DND-41 (cell line): ENCODE measurements at regions not wholly inside any gene's neighbourhood (a gene's known extent, or its start where the extent isn't known, plus 50 kb on each side); places are given as distances from the start of the nearest gene placed in this dataset.

Experiments used
- ATAC-seq: fragments of 200-7000 bp; cut with Tn5 transposase; 3 replicates; pipeline ENCODE4 v1.9.1; 2021; ENCODE audit warnings: low read depth; ENCODE audit not compliant: insufficient read depth
- DNase-seq: peaks from one replicate; pipeline ENCODE4 v3.0.0-alpha.2; 2020
- H2AFZ ChIP-seq: 2 replicates; pipeline ENCODE4 v1.6.0; 2012; ENCODE audit warnings: low read depth, low read length
- H3K27ac ChIP-seq: 2 replicates; pipeline ENCODE4 v1.5.1; 2012; ENCODE audit warnings: low read length, inconsistent platforms
- H3K27me3 ChIP-seq: fragments of 200-600 bp; sonication (generic); 2 replicates; pipeline ENCODE4 v1.6.0; 2012; ENCODE audit warnings: low read length, mild to moderate bottlenecking, inconsistent platforms; ENCODE audit not compliant: insufficient read depth, poor library complexity
- H3K36me3 ChIP-seq: 2 replicates; pipeline ENCODE4 v1.5.1; 2012; ENCODE audit warnings: low read length, inconsistent platforms; ENCODE audit not compliant: insufficient read depth
- H3K4me1 ChIP-seq: 2 replicates; pipeline ENCODE4 v1.5.1; 2012; ENCODE audit warnings: mild to moderate bottlenecking, low read length; ENCODE audit not compliant: insufficient read depth
- H3K4me2 ChIP-seq: 2 replicates; pipeline ENCODE4 v1.6.0; 2012; ENCODE audit warnings: mild to moderate bottlenecking, moderate library complexity, low read length, inconsistent platforms; ENCODE audit not compliant: insufficient read depth
- H3K4me3 ChIP-seq, 2 experiments: fragments of 200-600 bp in 1 of 2; shearing (Covaris generic) in 1 of 2; 2 replicates each; pipeline ENCODE4 v1.5.1; 2012 to 2016; ENCODE audit warnings: inconsistent platforms in 2 of 2, low read length in 2 of 2, mild to moderate bottlenecking in 2 of 2, low read depth in 1 of 2, moderate library complexity in 1 of 2
- H3K79me2 ChIP-seq: 2 replicates; pipeline ENCODE4 v1.6.0; 2012; ENCODE audit warnings: low read length, inconsistent platforms; ENCODE audit not compliant: insufficient read depth
- H3K9ac ChIP-seq: 2 replicates; pipeline ENCODE4 v1.6.0; 2012; ENCODE audit warnings: low read depth, mild to moderate bottlenecking, inconsistent platforms, low read length, moderate library complexity
- H3K9me3 ChIP-seq: 2 replicates; pipeline ENCODE4 v1.5.1; 2012; ENCODE audit warnings: low read length, moderate library complexity, mild to moderate bottlenecking, inconsistent platforms; ENCODE audit not compliant: insufficient read depth, severe bottlenecking
- H4K20me1 ChIP-seq: 2 replicates; pipeline ENCODE4 v1.6.0; 2012; ENCODE audit warnings: low read length; ENCODE audit not compliant: insufficient read depth
- EZH2 ChIP-seq: IDR thresholded peaks from 3 replicates; pipeline ENCODE4 v1.6.1; 2012; ENCODE audit warnings: borderline replicate concordance, low read depth, mild to moderate bottlenecking, moderate library complexity, low read length, inconsistent platforms; ENCODE audit not compliant: severe bottlenecking
- TF ChIP-seq, protein P1 (sequence below): IDR thresholded peaks from 2 replicates; pipeline ENCODE4 v1.5.1; 2012; ENCODE audit warnings: borderline replicate concordance, low read length, moderate library complexity, mild to moderate bottlenecking; ENCODE audit not compliant: poor library complexity, severe bottlenecking; ENCODE audit errors: extremely low read depth

- Histone ChIP-seq H3K27ac (no peak overlapping the region), H3K27me3 (no peaks in the 10 kb centered on the region), H4K20me1 (no peaks in the 10 kb centered on the region), H3K4me2 (no peak overlapping the region), H3K9ac (no peak overlapping the region), H2AFZ (no peak overlapping the region), H3K4me3 (no peak overlapping the region), H3K9me3 (no peaks in the 10 kb centered on the region), H3K36me3 (no peaks in the 10 kb centered on the region), H3K79me2 (no peaks in the 10 kb centered on the region), H3K4me1 (no peaks in the 10 kb centered on the region)
- ATAC-seq = no peak
- no peak for DNase-seq
- TF ChIP-seq, protein P1, sequence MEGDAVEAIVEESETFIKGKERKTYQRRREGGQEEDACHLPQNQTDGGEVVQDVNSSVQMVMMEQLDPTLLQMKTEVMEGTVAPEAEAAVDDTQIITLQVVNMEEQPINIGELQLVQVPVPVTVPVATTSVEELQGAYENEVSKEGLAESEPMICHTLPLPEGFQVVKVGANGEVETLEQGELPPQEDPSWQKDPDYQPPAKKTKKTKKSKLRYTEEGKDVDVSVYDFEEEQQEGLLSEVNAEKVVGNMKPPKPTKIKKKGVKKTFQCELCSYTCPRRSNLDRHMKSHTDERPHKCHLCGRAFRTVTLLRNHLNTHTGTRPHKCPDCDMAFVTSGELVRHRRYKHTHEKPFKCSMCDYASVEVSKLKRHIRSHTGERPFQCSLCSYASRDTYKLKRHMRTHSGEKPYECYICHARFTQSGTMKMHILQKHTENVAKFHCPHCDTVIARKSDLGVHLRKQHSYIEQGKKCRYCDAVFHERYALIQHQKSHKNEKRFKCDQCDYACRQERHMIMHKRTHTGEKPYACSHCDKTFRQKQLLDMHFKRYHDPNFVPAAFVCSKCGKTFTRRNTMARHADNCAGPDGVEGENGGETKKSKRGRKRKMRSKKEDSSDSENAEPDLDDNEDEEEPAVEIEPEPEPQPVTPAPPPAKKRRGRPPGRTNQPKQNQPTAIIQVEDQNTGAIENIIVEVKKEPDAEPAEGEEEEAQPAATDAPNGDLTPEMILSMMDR = no peak
- TF ChIP-seq EZH2 = no peak
Observed at GRCh38 chr11:30116512-30116911, 99.7 kb upstream of the KCNA4 start.

- DNase-seq = no peak
Observed at GRCh38 chr11:30120045-30120589, 103.3 kb upstream of the KCNA4 start.

DNA sequence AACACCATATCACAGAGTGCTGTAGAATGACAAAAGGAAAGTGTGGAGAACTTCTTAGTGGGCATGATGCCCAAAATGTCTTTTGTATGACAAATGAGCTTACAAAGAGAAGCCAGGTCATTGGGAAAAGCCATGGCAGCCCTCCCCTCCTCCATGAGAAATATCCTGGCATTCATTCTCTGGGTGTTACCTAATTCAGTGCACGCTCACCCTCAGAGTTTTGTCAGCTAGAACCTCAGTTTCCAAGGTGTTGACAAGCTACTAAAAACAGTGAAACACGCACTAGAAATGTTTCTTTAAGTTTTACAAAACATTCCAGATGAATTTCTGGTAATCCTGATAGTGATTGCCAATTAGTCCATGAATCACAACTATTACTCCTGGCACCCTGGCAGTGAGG, 105.4 kb upstream of the FSHB start:
- TF ChIP-seq, protein P1 = no peak
- TF ChIP-seq EZH2 = no peak
- H3K36me3 ChIP-seq = no peaks in the 10 kb centered on the region
- no peaks in the 10 kb centered on the region for H3K9me3 ChIP-seq
- no peak overlapping the region for H3K4me2 ChIP-seq
- H2AFZ ChIP-seq = no peak overlapping the region
- H3K4me3 ChIP-seq = no peak overlapping the region
- no peak overlapping the region for H3K27ac ChIP-seq
- H3K79me2 ChIP-seq = no peaks in the 10 kb centered on the region
- ATAC-seq = no peak
- H4K20me1 ChIP-seq = no peaks in the 10 kb centered on the region
- no peak for DNase-seq
- no peak overlapping the region for H3K9ac ChIP-seq
- no peaks in the 10 kb centered on the region for H3K27me3 ChIP-seq
- no peaks in the 10 kb centered on the region for H3K4me1 ChIP-seq

More at GRCh38 chr11:30120045-30120589, 103.3 kb upstream of the KCNA4 start:
- Histone ChIP-seq H3K4me3 (no peak overlapping the region), H3K27me3 (no peaks in the 10 kb centered on the region), H3K4me1 (no peaks in the 10 kb centered on the region), H3K79me2 (no peaks in the 10 kb centered on the region), H2AFZ (no peak overlapping the region), H3K36me3 (no peaks in the 10 kb centered on the region), H3K27ac (no peak overlapping the region), H3K9ac (no peak overlapping the region), H3K9me3 (no peaks in the 10 kb centered on the region), H3K4me2 (no peak overlapping the region), H4K20me1 (no peaks in the 10 kb centered on the region)
- TF ChIP-seq, protein P1 = no peak
- no peak for TF ChIP-seq EZH2
- ATAC-seq = no peak
